ENCODE measurements at regions not wholly inside any gene's neighbourhood (a gene's known extent, or its start where the extent isn't known, plus 50 kb on each side); places are given as distances from the start of the nearest gene placed in this dataset.

GRCh38 chr5:54619731-54620130 lies 102.2 kb downstream of the SNX18 start:
- no peak for DNase-seq

DNA sequence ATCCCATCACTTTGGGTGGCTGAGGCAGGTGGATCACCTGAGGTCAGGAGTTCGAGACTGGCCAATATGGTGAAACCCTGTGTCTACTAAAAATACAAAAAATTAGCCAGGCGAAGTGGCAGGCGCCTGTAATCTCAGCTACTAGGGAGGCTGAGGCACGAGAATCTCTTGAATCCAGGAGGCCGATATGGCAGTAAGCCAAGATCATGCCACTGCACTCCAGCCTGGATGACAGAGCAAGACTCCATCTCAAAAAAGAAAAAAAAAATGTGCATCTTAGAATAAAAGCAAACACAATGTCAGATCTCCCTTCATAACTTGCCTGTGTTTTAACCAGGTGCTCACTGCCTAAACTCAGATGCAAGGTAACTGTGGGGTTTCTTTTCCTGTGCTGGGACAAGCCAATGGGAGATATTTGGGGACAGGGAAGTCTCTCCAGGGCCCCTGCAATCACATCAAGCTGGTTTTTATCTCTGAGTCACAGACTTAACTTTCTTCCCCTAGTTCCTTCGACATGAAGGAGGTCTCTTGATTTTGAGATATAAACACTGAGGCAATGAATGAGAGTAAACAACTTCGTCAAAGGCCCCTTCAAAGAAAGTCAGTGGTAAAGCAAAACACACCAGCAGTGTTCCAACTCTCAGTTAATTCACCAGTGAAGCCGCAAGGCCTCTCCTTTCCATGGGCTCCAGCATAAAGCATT lies 99.1 kb downstream of the SNX18 start:
- DNase-seq = no peak

GRCh38 chr5:54616031-54616430 lies 98.5 kb downstream of the SNX18 start:
- no peak for DNase-seq

GRCh38 chr5:54615381-54615780 lies 97.8 kb downstream of the SNX18 start:
- no peak for DNase-seq

DNA sequence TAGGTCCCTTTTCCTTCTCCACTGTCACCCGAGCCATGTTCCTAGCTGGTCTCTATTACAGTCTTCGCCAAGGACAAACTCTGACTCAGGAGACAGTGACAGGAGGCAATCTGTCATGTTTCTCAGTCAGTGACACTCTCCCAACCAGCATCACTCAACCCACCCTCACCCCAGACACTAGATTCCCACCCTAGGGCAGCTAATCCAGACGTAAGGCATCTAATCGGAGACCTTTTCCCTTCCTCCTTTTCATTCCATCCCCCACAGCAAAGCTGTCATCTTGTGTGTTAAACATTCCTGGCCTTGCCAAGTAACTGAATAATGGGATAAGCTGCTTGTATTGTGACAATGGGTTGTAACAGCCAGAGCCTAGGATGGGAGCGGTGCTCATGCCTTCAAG lies 95.2 kb downstream of the SNX18 start:
- no peak for DNase-seq

- no peak for DNase-seq
These were observed 93.9 kb downstream of the SNX18 start for GRCh38 chr5:54611290-54611951.

GRCh38 chr5:54610197-54610944 lies 92.8 kb downstream of the SNX18 start:
- DNase-seq = no peak

DNA sequence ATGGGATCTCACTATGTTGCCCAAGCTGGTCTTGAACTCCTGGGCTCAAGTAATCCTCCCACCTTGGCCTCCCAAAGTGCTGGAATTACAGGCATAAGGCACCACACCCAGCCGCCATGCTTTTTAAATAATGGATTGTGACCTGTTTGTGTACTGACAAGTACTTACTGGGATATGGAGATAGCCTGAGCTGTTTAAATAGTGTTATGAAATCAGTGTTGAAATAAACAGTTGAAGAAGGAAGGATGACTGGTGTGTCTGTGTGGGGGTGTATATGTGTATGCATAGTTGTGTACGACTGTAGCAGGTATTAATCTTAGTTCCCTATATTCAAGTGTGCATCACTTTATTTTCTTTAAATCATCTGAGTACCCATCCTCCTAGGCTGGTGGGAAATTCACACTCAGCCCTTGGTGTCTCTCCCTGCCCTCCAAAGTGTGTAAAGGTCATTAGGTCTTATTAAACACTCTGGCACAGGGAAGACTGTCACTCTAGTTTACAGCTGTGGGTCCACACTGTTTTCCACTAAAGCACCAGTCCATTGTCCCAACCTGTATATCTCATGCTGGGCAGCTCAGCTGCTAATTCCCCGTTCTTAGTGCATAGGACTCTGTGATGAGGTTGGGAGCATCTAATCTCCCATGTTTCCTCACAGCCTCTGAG lies 91.0 kb downstream of the SNX18 start:
- DNase-seq = no peak

- DNase-seq = no peak
These were observed 89.4 kb downstream of the SNX18 start for GRCh38 chr5:54607006-54607405.

- DNase-seq = no peak
These were observed 85.8 kb downstream of the SNX18 start for GRCh38 chr5:54603372-54603771.

- no peak for DNase-seq
These were observed 84.9 kb downstream of the SNX18 start for GRCh38 chr5:54602475-54602874.

- no peak for DNase-seq
These were observed 84.1 kb downstream of the SNX18 start for GRCh38 chr5:54601411-54602230.
